ENCODE measurements at regions not wholly inside any gene's neighbourhood (a gene's known extent, or its start where the extent isn't known, plus 50 kb on each side); places are given as distances from the start of the nearest gene placed in this dataset.

- TF ChIP-seq, protein P1, sequence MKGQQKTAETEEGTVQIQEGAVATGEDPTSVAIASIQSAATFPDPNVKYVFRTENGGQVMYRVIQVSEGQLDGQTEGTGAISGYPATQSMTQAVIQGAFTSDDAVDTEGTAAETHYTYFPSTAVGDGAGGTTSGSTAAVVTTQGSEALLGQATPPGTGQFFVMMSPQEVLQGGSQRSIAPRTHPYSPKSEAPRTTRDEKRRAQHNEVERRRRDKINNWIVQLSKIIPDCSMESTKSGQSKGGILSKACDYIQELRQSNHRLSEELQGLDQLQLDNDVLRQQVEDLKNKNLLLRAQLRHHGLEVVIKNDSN (IDR thresholded peaks at IDR 0.05), result no peak
- TF ChIP-seq RAD21 (IDR thresholded peaks at IDR 0.05; ENCODE audit: low read depth) (no peak), ZBTB7A (IDR thresholded peaks at IDR 0.05; ENCODE audit: low read depth) (no peak), NFIC (IDR thresholded peaks at IDR 0.05) (no peak)
- TF ChIP-seq, protein P2, sequence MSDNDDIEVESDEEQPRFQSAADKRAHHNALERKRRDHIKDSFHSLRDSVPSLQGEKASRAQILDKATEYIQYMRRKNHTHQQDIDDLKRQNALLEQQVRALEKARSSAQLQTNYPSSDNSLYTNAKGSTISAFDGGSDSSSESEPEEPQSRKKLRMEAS (IDR thresholded peaks at IDR 0.05), result no peak
These were observed 113.2 kb downstream of the TOMM20 start for GRCh38 chr1:235015291-235015985.
